22Rv1 (cell line): ENCODE measurements at regions not wholly inside any gene's neighbourhood (a gene's known extent, or its start where the extent isn't known, plus 50 kb on each side); places are given as distances from the start of the nearest gene placed in this dataset.

Experiments
- CTCF ChIP-seq: fragments of 450-650 bp; IDR thresholded peaks from 2 replicates; pipeline ENCODE4 v1.5.1; 2017; ENCODE audit warnings: mild to moderate bottlenecking
- ZFX ChIP-seq: fragments of 450-650 bp; IDR thresholded peaks from 2 replicates; pipeline ENCODE4 v1.6.1; 2017; ENCODE audit warnings: antibody characterized with exemption, borderline replicate concordance

GRCh38 chr17:71085238-71086033 is 916.1 kb downstream of the KCNJ2 start:
- TF ChIP-seq CTCF: peak; percentile 77
- TF ChIP-seq ZFX: no peak
